ENCODE measurements at regions not wholly inside any gene's neighbourhood (a gene's known extent, or its start where the extent isn't known, plus 50 kb on each side); places are given as distances from the start of the nearest gene placed in this dataset.

DNA sequence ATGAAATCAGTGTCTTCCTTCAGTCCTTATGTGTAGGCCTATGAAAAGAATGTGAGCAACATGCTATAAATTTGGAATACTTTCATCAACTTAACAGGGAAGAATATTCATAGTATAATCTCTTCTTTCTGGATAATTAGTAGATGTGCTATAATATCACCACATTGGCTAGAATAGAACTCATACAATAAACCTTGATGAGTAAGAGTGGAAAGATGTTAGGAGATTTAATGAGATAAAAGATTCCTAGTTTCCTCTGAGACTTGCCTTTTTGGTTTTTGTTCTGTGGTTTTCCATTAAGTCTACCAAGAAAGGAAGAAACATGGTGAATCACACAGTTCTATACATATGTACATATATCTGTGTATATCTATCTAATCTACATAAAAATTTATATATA, 301.8 kb upstream of the PRR16 start:
- ChIA-PET CTCF (no interaction called here), POLR2A (no interaction called here)
- no peak overlapping the region for H3K27ac ChIP-seq (ENCODE audit: low read length in 2 of 2)
- H3K27me3 ChIP-seq (replicated peaks in 1 of 4; ENCODE audit: control extremely low read depth in 1 of 4, control insufficient read depth in 3 of 4, insufficient read depth in 4 of 4, low read length in 3 of 4): no peaks in the 10 kb centered on the region
- intact Hi-C loops (cut with micrococcal nuclease): no loop called here
- TF ChIP-seq EZH2 (IDR thresholded peaks at IDR 0.05; ENCODE audit: borderline replicate concordance, insufficient read depth, low read depth, low read length, poor library complexity, severe bottlenecking): no peak
- TF ChIP-seq CTCF (IDR thresholded peaks at IDR 0.05): no peak
- DNase-seq (no peak), ATAC-seq (ENCODE audit: low read depth) (no peak)
- H4K20me1 ChIP-seq (ENCODE audit: control insufficient read depth, insufficient read depth, low read length, poor library complexity, severe bottlenecking): no peaks in the 10 kb centered on the region
- Mint-ChIP-seq H3K27ac (no peak overlapping the region), H3K9me3 (ENCODE audit: insufficient read depth) (no peaks in the 10 kb centered on the region), H3K4me3 (no peak overlapping the region), H3K27me3 (no peaks in the 10 kb centered on the region), H3K4me1 (no peaks in the 10 kb centered on the region)
- no peaks in the 10 kb centered on the region for H3K79me2 ChIP-seq (ENCODE audit: control insufficient read depth, insufficient read depth, low read length)
- no peaks in the 10 kb centered on the region for H3K9me3 ChIP-seq (ENCODE audit: control extremely low read depth in 1 of 3, control insufficient read depth in 2 of 3, insufficient read depth in 1 of 3, low read length in 2 of 3)
- H2AFZ ChIP-seq (ENCODE audit: insufficient read depth, low read depth, low read length, poor library complexity, severe bottlenecking): no peak overlapping the region
- no peak overlapping the region for H3K4me2 ChIP-seq (replicated peaks; ENCODE audit: low read depth, low read length, poor library complexity, severe bottlenecking)
- no peak overlapping the region for H3K9ac ChIP-seq (ENCODE audit: low read length)
- no peak overlapping the region for H3K4me3 ChIP-seq (ENCODE audit: control extremely low read depth in 1 of 5, extremely low read depth in 1 of 5, insufficient read depth in 1 of 5, low read depth in 2 of 5, low read length in 4 of 5)
- H3K4me1 ChIP-seq (ENCODE audit: control insufficient read depth in 2 of 2, insufficient read depth in 2 of 2, low read length in 2 of 2): no peaks in the 10 kb centered on the region
- no peaks in the 10 kb centered on the region for H3K36me3 ChIP-seq (replicated peaks in 1 of 2; ENCODE audit: control extremely low read depth in 1 of 2, control insufficient read depth in 1 of 2, extremely low read depth in 1 of 2, insufficient read depth in 2 of 2, low read length in 1 of 2)

GRCh38 chr5:120164037-120164436, 300.1 kb upstream of the PRR16 start:
- H3K79me2 ChIP-seq (ENCODE audit: control insufficient read depth, insufficient read depth, low read length): no peaks in the 10 kb centered on the region
- no peaks in the 10 kb centered on the region for H4K20me1 ChIP-seq (ENCODE audit: control insufficient read depth, insufficient read depth, low read length, poor library complexity, severe bottlenecking)
- no peak for DNase-seq
- Mint-ChIP-seq H3K4me3 (no peak overlapping the region), H3K27ac (no peak overlapping the region), H3K4me1 (no peaks in the 10 kb centered on the region), H3K9me3 (ENCODE audit: insufficient read depth) (no peaks in the 10 kb centered on the region), H3K27me3 (no peaks in the 10 kb centered on the region)
- H3K9me3 ChIP-seq (ENCODE audit: control extremely low read depth in 1 of 3, control insufficient read depth in 2 of 3, insufficient read depth in 1 of 3, low read length in 2 of 3): no peaks in the 10 kb centered on the region
- ChIA-PET POLR2A (no interaction called here), CTCF (no interaction called here)
- no peaks in the 10 kb centered on the region for H3K4me1 ChIP-seq (ENCODE audit: control insufficient read depth in 2 of 2, insufficient read depth in 2 of 2, low read length in 2 of 2)
- no peak overlapping the region for H3K9ac ChIP-seq (ENCODE audit: low read length)
- no CpG with 5 or more reads among the region's 3 CpGs for WGBS (ENCODE audit: insufficient coverage)
- ATAC-seq (ENCODE audit: low read depth): no peak
- intact Hi-C loops (cut with micrococcal nuclease): no loop called here
- no peaks in the 10 kb centered on the region for H3K27me3 ChIP-seq (replicated peaks in 1 of 4; ENCODE audit: control extremely low read depth in 1 of 4, control insufficient read depth in 3 of 4, insufficient read depth in 4 of 4, low read length in 3 of 4)
- H3K4me2 ChIP-seq (replicated peaks; ENCODE audit: low read depth, low read length, poor library complexity, severe bottlenecking): no peak overlapping the region
- no peak overlapping the region for H3K27ac ChIP-seq (ENCODE audit: low read length in 2 of 2)
- H3K4me3 ChIP-seq (ENCODE audit: control extremely low read depth in 1 of 5, extremely low read depth in 1 of 5, insufficient read depth in 1 of 5, low read depth in 2 of 5, low read length in 4 of 5): no peak overlapping the region
- TF ChIP-seq CTCF (IDR thresholded peaks at IDR 0.05): no peak
- no peak for TF ChIP-seq EZH2 (IDR thresholded peaks at IDR 0.05; ENCODE audit: borderline replicate concordance, insufficient read depth, low read depth, low read length, poor library complexity, severe bottlenecking)
- no peak overlapping the region for H2AFZ ChIP-seq (ENCODE audit: insufficient read depth, low read depth, low read length, poor library complexity, severe bottlenecking)
- no peaks in the 10 kb centered on the region for H3K36me3 ChIP-seq (replicated peaks in 1 of 2; ENCODE audit: control extremely low read depth in 1 of 2, control insufficient read depth in 1 of 2, extremely low read depth in 1 of 2, insufficient read depth in 2 of 2, low read length in 1 of 2)

Measured in B cell (primary cell).